ENCODE measurements at regions not wholly inside any gene's neighbourhood (a gene's known extent, or its start where the extent isn't known, plus 50 kb on each side); places are given as distances from the start of the nearest gene placed in this dataset.
"Not testable (repeated sequence)": the region's sequence is repeated elsewhere in the genome, so short reads cannot be mapped to it uniquely, and the experiment has no call there.

DNA sequence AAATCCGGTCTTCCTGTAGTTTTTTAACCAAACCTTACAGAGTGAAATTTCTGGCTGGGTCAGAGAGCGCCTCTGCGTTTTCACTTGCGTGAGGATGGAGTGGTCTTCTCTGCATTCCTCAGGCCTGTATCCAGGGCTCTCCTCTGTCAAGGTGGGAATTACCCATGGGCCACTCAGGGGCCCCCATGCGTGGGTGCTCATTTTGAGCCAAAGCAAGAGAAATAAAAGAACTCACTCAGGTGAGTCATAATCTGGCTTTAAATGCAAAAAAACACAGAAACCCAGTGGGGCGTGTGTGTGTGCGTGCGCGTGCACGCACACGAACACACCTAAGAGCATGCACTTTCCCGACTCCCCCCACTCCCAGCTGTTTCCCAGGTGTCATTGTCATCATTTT lies 104.0 kb upstream of the PWP1 start:
- DNase-seq (ENCODE audit: low spot score) (no peak), FAIRE-seq (no peak)

- FAIRE-seq (no peak), DNase-seq (ENCODE audit: low spot score) (no peak)
Observed at GRCh38 chr12:107583551-107583950, 102.0 kb upstream of the PWP1 start.

DNA sequence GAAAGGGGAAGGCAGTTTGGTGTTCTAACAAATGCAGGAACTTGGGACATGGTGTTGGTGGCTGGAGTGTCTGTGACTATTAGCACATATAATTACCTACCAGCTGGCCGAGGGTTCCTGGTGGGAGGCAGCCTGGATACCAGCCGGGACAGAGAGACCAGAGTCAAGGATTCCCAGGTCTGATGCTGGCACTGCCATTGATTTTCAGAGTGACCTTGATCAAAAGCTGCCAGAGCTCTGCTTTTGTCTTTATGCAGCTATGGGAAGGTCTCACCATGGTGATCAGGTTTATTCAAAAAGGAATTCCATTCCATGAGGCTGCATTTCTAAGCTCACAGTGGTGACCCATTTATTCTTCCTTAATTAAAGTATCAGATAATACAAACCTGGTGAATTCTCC lies 101.0 kb upstream of the PWP1 start:
- no peak for FAIRE-seq

DNA sequence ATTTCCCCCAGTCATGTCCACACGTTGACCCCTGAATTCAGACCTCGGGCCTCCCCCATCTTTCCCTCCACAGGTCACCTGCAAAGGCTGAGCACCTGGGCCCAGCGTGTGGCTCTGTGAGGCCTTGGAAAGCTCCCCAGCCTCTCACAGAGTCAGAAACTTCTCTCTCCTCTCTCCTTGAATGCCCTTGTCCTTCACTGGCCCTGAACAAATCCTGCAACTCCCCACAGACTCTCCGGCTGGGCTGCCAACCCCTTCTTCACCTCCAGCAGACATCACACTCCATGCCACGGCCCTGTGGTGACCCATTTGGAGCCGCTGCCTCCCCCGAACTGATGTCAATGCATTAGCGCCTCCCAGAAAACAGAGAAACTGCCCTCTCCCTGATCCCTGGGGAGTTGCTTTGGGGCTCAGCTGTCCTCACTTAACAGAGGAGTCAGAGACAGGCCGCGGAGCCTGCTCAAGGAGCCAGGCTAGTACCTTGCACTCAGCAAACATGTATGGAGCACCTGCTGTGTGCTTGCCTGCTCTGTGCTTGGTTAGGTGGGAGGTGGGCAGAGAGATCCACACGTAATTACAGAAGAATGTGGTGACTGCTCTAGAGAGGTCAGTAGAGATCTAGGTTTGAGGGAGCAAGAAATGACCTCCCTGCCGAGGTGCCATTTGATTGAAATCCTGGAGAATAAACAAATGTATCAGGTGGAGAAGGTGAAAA lies 99.2 kb upstream of the PWP1 start:
- FAIRE-seq (no peak), DNase-seq (ENCODE audit: low spot score) (no peak)

More for the DNA sequence above, 101.0 kb upstream of the PWP1 start:
- no peak for DNase-seq (ENCODE audit: low spot score)

- FAIRE-seq (no peak), DNase-seq (ENCODE audit: low spot score) (no peak)
Observed at GRCh38 chr12:107590413-107590812, 95.2 kb upstream of the PWP1 start.

- DNase-seq (ENCODE audit: low spot score) (no peak), FAIRE-seq (no peak)
Observed at GRCh38 chr12:107590814-107591375, 94.7 kb upstream of the PWP1 start.

DNA sequence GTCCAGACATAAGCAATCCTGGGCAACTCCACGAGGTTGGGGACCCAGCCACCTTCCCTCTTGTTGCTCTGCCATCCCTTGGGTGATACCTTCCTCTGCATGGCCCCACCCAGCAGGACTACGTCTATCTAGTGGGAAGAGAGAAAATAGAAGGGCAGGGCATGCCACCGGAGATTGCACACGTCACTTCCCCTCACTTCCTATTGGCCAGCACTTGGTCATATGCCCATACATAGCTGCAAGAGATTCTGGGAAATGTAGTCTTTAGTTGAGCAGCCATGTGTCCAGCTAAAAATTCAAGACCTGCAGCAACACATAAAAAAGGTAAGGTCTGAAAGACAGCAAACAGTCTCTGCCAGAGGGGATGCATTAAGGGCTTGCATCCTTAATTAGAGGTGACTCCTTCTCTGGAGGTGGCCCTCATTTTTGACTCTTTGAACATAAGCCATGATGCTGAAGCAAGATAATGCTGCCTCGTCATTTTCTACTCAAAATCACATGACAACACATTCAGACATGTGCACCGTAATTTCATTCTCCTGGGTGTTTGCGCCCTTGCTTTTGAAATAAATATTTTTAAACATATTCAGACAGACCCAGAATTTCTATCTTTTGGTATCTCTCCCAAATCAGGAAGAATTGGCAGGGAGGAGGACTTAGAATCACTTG lies 91.8 kb upstream of the PWP1 start:
- no peak for FAIRE-seq

GRCh38 chr12:107594995-107595394 lies 90.6 kb upstream of the PWP1 start:
- FAIRE-seq (no peak), DNase-seq (ENCODE audit: low spot score) (no peak)

More for the DNA sequence above, 91.8 kb upstream of the PWP1 start:
- peak; percentile 50 for DNase-seq (ENCODE audit: low spot score)

GRCh38 chr12:107597695-107598410 lies 87.7 kb upstream of the PWP1 start:
- DNase-seq (ENCODE audit: low spot score) = no peak

GRCh38 chr12:107598906-107599305 lies 86.7 kb upstream of the PWP1 start:
- FAIRE-seq (no peak), DNase-seq (ENCODE audit: low spot score) (no peak)

More at GRCh38 chr12:107597695-107598410, 87.7 kb upstream of the PWP1 start:
- FAIRE-seq = no peak

DNA sequence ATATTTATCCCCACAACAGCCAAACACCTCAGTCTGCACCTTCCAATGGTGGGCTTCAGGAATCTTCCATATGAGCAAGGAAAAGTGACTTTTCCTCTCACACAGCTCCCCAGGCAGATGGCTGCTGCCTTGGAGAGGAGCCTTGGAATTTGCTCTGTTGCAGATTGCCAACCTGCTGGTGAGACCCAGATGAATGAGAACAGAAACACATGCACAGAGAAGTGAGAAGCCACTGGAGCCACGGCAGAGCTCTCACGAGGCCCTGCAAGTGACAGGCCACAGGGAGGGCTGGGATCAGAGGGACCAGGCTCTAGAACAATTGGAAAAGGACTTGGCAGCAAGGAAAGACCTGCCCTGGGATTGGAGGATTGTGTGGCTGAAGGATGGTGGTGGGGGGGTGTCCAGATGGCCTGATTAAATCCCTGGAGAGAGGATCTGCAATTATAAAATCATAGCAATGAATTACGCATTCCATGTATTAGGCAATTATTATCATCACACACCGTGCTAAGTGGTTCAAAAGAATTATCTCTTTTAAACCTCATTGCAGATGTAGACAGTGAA lies 84.9 kb upstream of the PWP1 start:
- no peak for DNase-seq (ENCODE audit: low spot score)
- no peak for FAIRE-seq

GRCh38 chr12:107602446-107602845 lies 83.2 kb upstream of the PWP1 start:
- no peak for DNase-seq (ENCODE audit: low spot score)
- FAIRE-seq = no peak

GRCh38 chr12:107605293-107605692 lies 80.3 kb upstream of the PWP1 start:
- DNase-seq (ENCODE audit: low spot score) = no peak
- FAIRE-seq = no peak

GRCh38 chr12:107607464-107608392 lies 77.9 kb upstream of the PWP1 start:
- DNase-seq (ENCODE audit: low spot score) (peak; percentile 73), FAIRE-seq (no peak)

- not testable (repeated sequence) for DNase-seq (ENCODE audit: low spot score); FAIRE-seq
Observed at GRCh38 chr12:107608779-107609178, 76.8 kb upstream of the PWP1 start.

- no peak for FAIRE-seq
- peak; percentile 30 for DNase-seq (ENCODE audit: low spot score)
Observed at GRCh38 chr12:107610021-107610859, 75.4 kb upstream of the PWP1 start.

DNA sequence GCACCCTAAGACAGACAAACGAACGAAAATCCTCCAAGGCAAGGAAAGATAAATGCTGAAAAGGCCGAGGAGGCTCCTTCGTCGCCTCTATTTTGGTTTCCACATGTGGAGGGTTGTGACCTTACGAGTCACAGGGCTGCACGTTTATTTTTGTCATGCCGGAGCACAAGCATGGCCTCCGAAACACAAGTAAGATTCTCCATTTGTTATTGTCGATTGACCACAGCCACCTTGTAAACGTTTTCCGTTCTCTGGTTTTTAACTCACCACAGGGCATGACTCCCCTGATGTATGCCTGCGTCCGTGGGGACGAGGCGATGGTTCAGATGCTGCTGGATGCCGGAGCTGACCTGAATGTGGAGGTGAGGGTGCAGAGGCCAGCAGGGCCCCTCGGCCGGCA lies 73.1 kb upstream of the PWP1 start:
- no peak for DNase-seq (ENCODE audit: low spot score)
- no peak for FAIRE-seq

- no peak for DNase-seq (ENCODE audit: low spot score)
Observed at GRCh38 chr12:107616941-107617340, 68.7 kb upstream of the PWP1 start.

DNA sequence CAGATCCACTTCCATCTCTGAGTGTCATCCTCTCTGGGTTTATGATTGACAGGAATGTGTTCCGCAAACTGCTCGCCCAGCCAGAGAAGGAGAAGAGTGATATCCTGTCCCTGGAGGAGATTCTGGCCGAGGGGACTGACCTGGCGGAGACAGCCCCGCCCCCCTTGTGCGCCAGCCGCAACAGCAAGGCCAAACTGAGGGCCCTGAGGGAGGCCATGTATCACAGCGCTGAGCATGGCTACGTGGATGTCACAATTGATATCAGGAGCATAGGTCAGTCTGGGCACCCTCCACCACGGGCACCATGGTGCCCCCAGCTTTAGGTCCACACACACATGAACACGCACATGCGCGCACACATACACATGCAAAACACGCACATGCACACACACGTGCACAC lies 67.5 kb upstream of the PWP1 start:
- DNase-seq (ENCODE audit: low spot score) = no peak
- peak; percentile 35 for FAIRE-seq

More at GRCh38 chr12:107616941-107617340, 68.7 kb upstream of the PWP1 start:
- no peak for FAIRE-seq

DNA sequence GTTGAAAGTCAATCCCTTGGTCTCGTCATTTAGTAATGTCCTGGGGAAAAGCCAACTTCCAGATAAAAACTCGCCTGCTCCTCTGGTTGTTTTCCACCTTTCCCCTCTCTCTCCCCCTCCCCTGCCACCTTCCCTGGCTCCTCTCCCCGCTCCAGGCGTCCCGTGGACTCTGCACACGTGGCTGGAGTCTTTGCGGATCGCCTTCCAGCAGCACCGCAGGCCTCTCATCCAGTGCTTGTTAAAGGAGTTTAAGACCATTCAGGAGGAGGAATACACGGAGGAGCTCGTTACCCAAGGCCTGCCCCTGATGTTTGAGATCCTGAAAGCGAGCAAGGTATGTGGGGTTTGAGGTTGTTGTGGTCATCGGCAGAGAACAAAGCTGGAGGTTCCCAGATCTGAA lies 65.8 kb upstream of the PWP1 start:
- DNase-seq (ENCODE audit: low spot score) (no peak), FAIRE-seq (no peak)

Data from urothelium cell line (cell line).